ENCODE measurements at regions not wholly inside any gene's neighbourhood (a gene's known extent, or its start where the extent isn't known, plus 50 kb on each side); places are given as distances from the start of the nearest gene placed in this dataset.
A peak's percentile ranks its signal among the peaks of the same experiment; 100 is the strongest.

DNA sequence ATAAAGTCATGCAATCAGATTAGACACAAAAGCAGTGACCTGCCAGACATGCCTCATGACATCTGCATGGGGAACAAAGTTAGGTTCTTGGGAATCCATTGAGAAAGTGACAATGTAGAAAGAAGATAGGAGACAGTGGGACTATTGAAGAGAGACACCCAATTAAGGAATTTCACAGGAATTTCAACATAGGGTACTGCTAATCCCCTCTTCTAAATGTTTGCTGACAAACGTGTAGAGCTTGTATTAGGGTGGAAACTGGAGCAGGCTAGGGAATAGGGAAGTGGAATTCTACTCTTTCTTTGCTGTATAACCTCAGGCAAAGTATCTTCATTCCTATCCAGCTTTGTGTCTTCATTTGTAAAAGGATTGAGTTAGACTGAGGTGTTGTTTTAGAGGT, 409.4 kb upstream of the SASH1 start:
- H3K4me1 ChIP-seq (ENCODE audit: control insufficient read depth in 5 of 5, insufficient read depth in 5 of 5, low read length in 5 of 5), result no peaks in the 10 kb centered on the region
- H3K36me3 ChIP-seq (ENCODE audit: control insufficient read depth in 5 of 5, insufficient read depth in 5 of 5, low read length in 5 of 5), result no peaks in the 10 kb centered on the region
- peaks cover 0 to 3% (median 2%) of the 10 kb centered on the region in 5 donors for H3K9me3 ChIP-seq (ENCODE audit: control insufficient read depth in 5 of 5, low read length in 5 of 5)
- no peak overlapping the region for H3K9ac ChIP-seq (ENCODE audit: low read length in 5 of 5)
- H3K27me3 ChIP-seq (ENCODE audit: control insufficient read depth in 5 of 5, insufficient read depth in 4 of 5, low read length in 5 of 5), result no peaks in the 10 kb centered on the region
- no peak overlapping the region for H3K27ac ChIP-seq (ENCODE audit: low read depth, low read length)
- H3K4me3 ChIP-seq (ENCODE audit: low read depth in 1 of 5, low read length in 5 of 5), result no peak overlapping the region

DNA sequence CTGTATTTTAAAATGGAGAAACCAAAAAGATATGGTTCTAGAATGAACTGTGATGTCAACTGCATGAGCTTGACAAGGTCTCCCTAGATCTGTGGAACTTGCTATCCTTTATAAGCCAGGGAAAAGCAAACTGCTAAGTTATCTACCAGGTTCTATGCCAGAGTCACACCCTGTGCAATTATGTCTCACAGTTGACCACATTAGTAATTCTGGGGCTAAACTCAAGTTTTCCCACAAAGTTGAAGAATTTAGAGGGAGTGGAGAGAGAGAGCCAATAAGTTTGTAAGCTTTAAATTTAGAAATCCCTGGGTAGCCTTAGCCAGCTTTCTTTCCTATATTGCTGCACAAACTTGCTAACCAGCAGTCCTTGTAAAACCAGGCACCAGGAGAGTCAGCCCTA, 407.0 kb upstream of the SASH1 start:
- H3K4me1 ChIP-seq (ENCODE audit: control insufficient read depth in 5 of 5, insufficient read depth in 5 of 5, low read length in 5 of 5), result no peaks in the 10 kb centered on the region
- no peaks in the 10 kb centered on the region for H3K9me3 ChIP-seq (ENCODE audit: control insufficient read depth in 5 of 5, low read length in 5 of 5)
- H3K9ac ChIP-seq (ENCODE audit: low read length in 5 of 5), result no peak overlapping the region
- H3K27me3 ChIP-seq (ENCODE audit: control insufficient read depth in 5 of 5, insufficient read depth in 4 of 5, low read length in 5 of 5), result no peaks in the 10 kb centered on the region
- no peak overlapping the region for H3K27ac ChIP-seq (ENCODE audit: low read depth, low read length)
- H3K4me3 ChIP-seq (ENCODE audit: low read depth in 1 of 5, low read length in 5 of 5), result no peak overlapping the region
- no peaks in the 10 kb centered on the region for H3K36me3 ChIP-seq (ENCODE audit: control insufficient read depth in 5 of 5, insufficient read depth in 5 of 5, low read length in 5 of 5)

- Histone ChIP-seq H3K27me3 (ENCODE audit: control insufficient read depth in 5 of 5, insufficient read depth in 4 of 5, low read length in 5 of 5) (no peaks in the 10 kb centered on the region), H3K4me1 (ENCODE audit: control insufficient read depth in 5 of 5, insufficient read depth in 5 of 5, low read length in 5 of 5) (no peaks in the 10 kb centered on the region), H3K9ac (ENCODE audit: low read length in 5 of 5) (no peak overlapping the region), H3K9me3 (ENCODE audit: control insufficient read depth in 5 of 5, low read length in 5 of 5) (no peaks in the 10 kb centered on the region), H3K36me3 (ENCODE audit: control insufficient read depth in 5 of 5, insufficient read depth in 5 of 5, low read length in 5 of 5) (no peaks in the 10 kb centered on the region), H3K4me3 (ENCODE audit: low read depth in 1 of 5, low read length in 5 of 5) (no peak overlapping the region), H3K27ac (ENCODE audit: low read depth, low read length) (no peak overlapping the region)
Observed at GRCh38 chr6:147936703-147937470, 405.8 kb upstream of the SASH1 start.

GRCh38 chr6:147941143-147941542, 401.5 kb upstream of the SASH1 start:
- H3K9me3 ChIP-seq (ENCODE audit: control insufficient read depth in 5 of 5, low read length in 5 of 5), result no peaks in the 10 kb centered on the region
- no peaks in the 10 kb centered on the region for H3K27me3 ChIP-seq (ENCODE audit: control insufficient read depth in 5 of 5, insufficient read depth in 4 of 5, low read length in 5 of 5)
- no peak overlapping the region for H3K9ac ChIP-seq (ENCODE audit: low read length in 5 of 5)
- H3K27ac ChIP-seq (ENCODE audit: low read depth, low read length), result no peak overlapping the region
- no peaks in the 10 kb centered on the region for H3K4me1 ChIP-seq (ENCODE audit: control insufficient read depth in 5 of 5, insufficient read depth in 5 of 5, low read length in 5 of 5)
- no peaks in the 10 kb centered on the region for H3K36me3 ChIP-seq (ENCODE audit: control insufficient read depth in 5 of 5, insufficient read depth in 5 of 5, low read length in 5 of 5)
- H3K4me3 ChIP-seq (ENCODE audit: low read depth in 1 of 5, low read length in 5 of 5), result no peak overlapping the region

- Histone ChIP-seq H3K27me3 (ENCODE audit: control insufficient read depth in 5 of 5, insufficient read depth in 4 of 5, low read length in 5 of 5) (no peaks in the 10 kb centered on the region), H3K27ac (ENCODE audit: low read depth, low read length) (no peak overlapping the region), H3K9me3 (ENCODE audit: control insufficient read depth in 5 of 5, low read length in 5 of 5) (no peaks in the 10 kb centered on the region), H3K9ac (ENCODE audit: low read length in 5 of 5) (no peak overlapping the region), H3K4me3 (ENCODE audit: low read depth in 1 of 5, low read length in 5 of 5) (no peak overlapping the region), H3K36me3 (ENCODE audit: control insufficient read depth in 5 of 5, insufficient read depth in 5 of 5, low read length in 5 of 5) (no peaks in the 10 kb centered on the region), H3K4me1 (ENCODE audit: control insufficient read depth in 5 of 5, insufficient read depth in 5 of 5, low read length in 5 of 5) (no peaks in the 10 kb centered on the region)
Observed at GRCh38 chr6:147942363-147942762, 400.3 kb upstream of the SASH1 start.

DNA sequence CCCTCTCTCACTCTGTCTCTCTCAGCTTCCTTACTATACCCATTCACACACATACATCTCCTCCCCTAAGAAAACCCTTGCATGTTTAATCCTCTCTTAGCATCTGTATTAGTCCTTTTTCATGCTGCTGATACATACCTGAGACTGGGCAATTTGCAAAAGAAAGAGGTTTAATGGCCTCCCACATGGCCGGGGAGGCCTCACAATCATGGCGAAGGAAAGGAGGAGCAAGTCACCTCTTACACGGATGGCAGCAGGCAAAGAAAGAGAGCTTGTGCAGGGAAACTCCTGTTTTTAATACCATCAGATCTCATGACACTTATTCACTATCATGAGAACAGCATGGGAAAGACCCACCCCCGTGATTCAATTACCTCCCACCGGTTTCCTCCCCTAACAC, 398.5 kb upstream of the SASH1 start:
- H3K36me3 ChIP-seq (ENCODE audit: control insufficient read depth in 5 of 5, insufficient read depth in 5 of 5, low read length in 5 of 5), result no peaks in the 10 kb centered on the region
- no peaks in the 10 kb centered on the region for H3K27me3 ChIP-seq (ENCODE audit: control insufficient read depth in 5 of 5, insufficient read depth in 4 of 5, low read length in 5 of 5)
- no peak overlapping the region for H3K9ac ChIP-seq (ENCODE audit: low read length in 5 of 5)
- no peaks in the 10 kb centered on the region for H3K9me3 ChIP-seq (ENCODE audit: control insufficient read depth in 5 of 5, low read length in 5 of 5)
- no peak overlapping the region for H3K4me3 ChIP-seq (ENCODE audit: low read depth in 1 of 5, low read length in 5 of 5)
- no peaks in the 10 kb centered on the region for H3K4me1 ChIP-seq (ENCODE audit: control insufficient read depth in 5 of 5, insufficient read depth in 5 of 5, low read length in 5 of 5)
- no peak overlapping the region for H3K27ac ChIP-seq (ENCODE audit: low read depth, low read length)

- no peak overlapping the region for H3K27ac ChIP-seq (ENCODE audit: low read depth, low read length)
- no peak overlapping the region for H3K9ac ChIP-seq (ENCODE audit: low read length in 5 of 5)
- no peaks in the 10 kb centered on the region for H3K27me3 ChIP-seq (ENCODE audit: control insufficient read depth in 5 of 5, insufficient read depth in 4 of 5, low read length in 5 of 5)
- H3K9me3 ChIP-seq (ENCODE audit: control insufficient read depth in 5 of 5, low read length in 5 of 5), result no peaks in the 10 kb centered on the region
- no peak overlapping the region for H3K4me3 ChIP-seq (ENCODE audit: low read depth in 1 of 5, low read length in 5 of 5)
- peaks cover 0 to 9% (median 4%) of the 10 kb centered on the region in 5 donors for H3K4me1 ChIP-seq (ENCODE audit: control insufficient read depth in 5 of 5, insufficient read depth in 5 of 5, low read length in 5 of 5)
- no peaks in the 10 kb centered on the region for H3K36me3 ChIP-seq (ENCODE audit: control insufficient read depth in 5 of 5, insufficient read depth in 5 of 5, low read length in 5 of 5)
Observed at GRCh38 chr6:147947521-147947920, 395.1 kb upstream of the SASH1 start.

DNA sequence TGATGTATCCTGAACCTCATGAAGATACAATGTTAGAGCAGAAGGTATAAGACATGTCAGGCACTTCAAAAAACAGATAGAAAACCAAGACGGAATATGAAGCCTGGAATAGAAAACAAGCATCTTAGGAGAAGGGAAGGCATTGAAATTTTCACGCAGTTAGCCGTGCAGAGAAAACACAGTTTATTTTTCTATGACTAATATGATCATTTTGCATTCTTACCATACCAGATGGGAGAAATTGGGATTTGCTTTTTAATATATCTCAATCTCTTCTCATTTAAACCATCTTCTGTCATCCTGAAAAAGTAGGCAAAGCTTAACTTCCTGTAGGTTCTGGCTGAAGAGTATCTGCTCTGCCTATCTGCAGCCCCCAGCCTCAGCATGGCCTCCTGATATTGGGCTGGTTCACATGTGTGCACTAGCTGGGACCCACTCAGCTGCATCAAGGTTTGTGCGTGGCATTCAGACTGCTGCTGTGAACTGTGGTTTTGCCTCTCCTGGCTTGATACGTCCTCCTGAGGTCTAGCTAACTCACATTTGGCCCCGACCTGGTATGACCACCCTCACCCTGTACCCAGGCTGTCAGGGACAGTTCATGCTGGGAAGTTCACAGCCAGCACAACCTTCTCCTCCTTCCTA, 392.5 kb upstream of the SASH1 start:
- Histone ChIP-seq H3K27me3 (ENCODE audit: control insufficient read depth in 5 of 5, insufficient read depth in 4 of 5, low read length in 5 of 5) (no peaks in the 10 kb centered on the region), H3K27ac (ENCODE audit: low read depth, low read length) (no peak overlapping the region), H3K36me3 (ENCODE audit: control insufficient read depth in 5 of 5, insufficient read depth in 5 of 5, low read length in 5 of 5) (no peaks in the 10 kb centered on the region), H3K9me3 (ENCODE audit: control insufficient read depth in 5 of 5, low read length in 5 of 5) (no peaks in the 10 kb centered on the region), H3K9ac (ENCODE audit: low read length in 5 of 5) (no peak overlapping the region), H3K4me3 (ENCODE audit: low read depth in 1 of 5, low read length in 5 of 5) (peak overlapping the region in 1 of 5 donors; percentile 11), H3K4me1 (ENCODE audit: control insufficient read depth in 5 of 5, insufficient read depth in 5 of 5, low read length in 5 of 5) (peaks cover 0 to 9% (median 4%) of the 10 kb centered on the region in 5 donors)

DNA sequence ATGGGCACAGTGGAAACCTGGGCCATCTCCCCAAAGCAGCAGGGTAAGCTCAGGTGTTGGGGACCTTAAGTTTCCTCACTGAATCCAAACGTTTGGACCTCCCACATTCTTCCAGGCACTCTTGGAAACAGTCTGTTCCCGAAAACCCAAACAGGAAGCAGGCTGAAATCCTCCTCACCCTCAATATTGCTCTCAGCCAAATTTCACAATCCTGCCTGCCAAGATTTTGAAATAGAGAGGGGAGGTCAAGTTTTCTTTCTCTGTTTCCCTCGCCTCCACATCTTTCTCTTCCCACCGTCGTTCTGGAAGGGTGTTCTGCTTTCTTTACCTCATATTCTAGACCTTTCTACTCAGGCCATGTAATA, 392.0 kb upstream of the SASH1 start:
- peak overlapping the region in 1 of 5 donors; percentile 11 for H3K4me3 ChIP-seq (ENCODE audit: low read depth in 1 of 5, low read length in 5 of 5)
- peaks cover 0 to 9% (median 4%) of the 10 kb centered on the region in 5 donors for H3K4me1 ChIP-seq (ENCODE audit: control insufficient read depth in 5 of 5, insufficient read depth in 5 of 5, low read length in 5 of 5)

GRCh38 chr6:147951726-147952125, 390.9 kb upstream of the SASH1 start:
- Histone ChIP-seq H3K4me3 (ENCODE audit: low read depth in 1 of 5, low read length in 5 of 5) (no peak overlapping the region), H3K4me1 (ENCODE audit: control insufficient read depth in 5 of 5, insufficient read depth in 5 of 5, low read length in 5 of 5) (peaks cover 0 to 9% (median 4%) of the 10 kb centered on the region in 5 donors), H3K36me3 (ENCODE audit: control insufficient read depth in 5 of 5, insufficient read depth in 5 of 5, low read length in 5 of 5) (no peaks in the 10 kb centered on the region), H3K27me3 (ENCODE audit: control insufficient read depth in 5 of 5, insufficient read depth in 4 of 5, low read length in 5 of 5) (no peaks in the 10 kb centered on the region), H3K27ac (ENCODE audit: low read depth, low read length) (no peak overlapping the region), H3K9ac (ENCODE audit: low read length in 5 of 5) (no peak overlapping the region), H3K9me3 (ENCODE audit: control insufficient read depth in 5 of 5, low read length in 5 of 5) (no peaks in the 10 kb centered on the region)

More for the DNA sequence above, 392.0 kb upstream of the SASH1 start:
- H3K9me3 ChIP-seq (ENCODE audit: control insufficient read depth in 5 of 5, low read length in 5 of 5), result no peaks in the 10 kb centered on the region
- H3K36me3 ChIP-seq (ENCODE audit: control insufficient read depth in 5 of 5, insufficient read depth in 5 of 5, low read length in 5 of 5), result no peaks in the 10 kb centered on the region
- H3K27ac ChIP-seq (ENCODE audit: low read depth, low read length), result no peak overlapping the region
- H3K27me3 ChIP-seq (ENCODE audit: control insufficient read depth in 5 of 5, insufficient read depth in 4 of 5, low read length in 5 of 5), result no peaks in the 10 kb centered on the region
- H3K9ac ChIP-seq (ENCODE audit: low read length in 5 of 5), result no peak overlapping the region
